H1 (cell line): ENCODE measurements at regions not wholly inside any gene's neighbourhood (a gene's known extent, or its start where the extent isn't known, plus 50 kb on each side); places are given as distances from the start of the nearest gene placed in this dataset.

ENCODE experiments used
- CTCF ChIA-PET: fragments of 300-600 bp; sonication (Branson Sonifier 250); formaldehyde crosslinking; loops from one replicate; lab custom pipeline; 2021; ENCODE audit not compliant: partially characterized antibody; lab: Charles Lee
- POLR2A ChIA-PET: fragments of 300-600 bp; sonication (Branson Sonifier 250); formaldehyde crosslinking; loops from one replicate; lab custom pipeline; 2021; ENCODE audit warnings: inconsistent platforms; ENCODE audit not compliant: partially characterized antibody; lab: Charles Lee
- DNase-seq, 2 experiments: peaks; one replicate each; pipeline versions ENCODE4 v3.0.0 to v3.0.0-alpha.2; 2010 to 2022; ENCODE audit warnings: low spot score in 2 of 2, low read depth in 1 of 2, mixed read lengths in 1 of 2
- FAIRE-seq: peaks from 2 replicates; lab custom pipeline; 2011; peaks lifted over from hg19 to GRCh38; lab: Jason Lieb, UNC
- H2AFZ ChIP-seq: 2 replicates; pipeline ENCODE4 v1.8.1; 2012; ENCODE audit warnings: low read length, inconsistent platforms
- H2AK5ac ChIP-seq: 2 replicates; pipeline ENCODE4 v1.6.1; 2013; ENCODE audit warnings: low read depth, low read length
- H2BK120ac ChIP-seq: replicated peaks from 2 replicates; pipeline ENCODE3; 2013; ENCODE audit warnings: low read depth, low read length, inconsistent platforms
- H2BK12ac ChIP-seq: 2 replicates; pipeline ENCODE4 v1.6.1; 2013; ENCODE audit warnings: low read depth, low read length
- H2BK15ac ChIP-seq: 2 replicates; pipeline ENCODE4 v1.6.1; 2013; ENCODE audit warnings: low read length
- H2BK20ac ChIP-seq: 2 replicates; pipeline ENCODE4 v1.6.1; 2013; ENCODE audit warnings: low read length
- H2BK5ac ChIP-seq: 2 replicates; pipeline ENCODE4 v1.6.1; 2013; ENCODE audit warnings: low read depth, low read length
- H3K14ac ChIP-seq: 2 replicates; pipeline ENCODE4 v1.6.1; 2013; ENCODE audit warnings: inconsistent platforms; ENCODE audit not compliant: insufficient read length
- H3K18ac ChIP-seq: 2 replicates; pipeline ENCODE4 v1.6.1; 2013; ENCODE audit warnings: low read length; ENCODE audit errors: extremely low read depth
- H3K23ac ChIP-seq: 2 replicates; pipeline ENCODE4 v1.6.1; 2013; ENCODE audit warnings: inconsistent platforms; ENCODE audit not compliant: insufficient read length
- H3K23me2 ChIP-seq: 2 replicates; pipeline ENCODE4 v1.6.1; 2013; ENCODE audit warnings: low read depth, low read length
- H3K27ac ChIP-seq: 2 replicates; pipeline ENCODE4 v1.6.1; 2011; ENCODE audit warnings: low read depth, low read length, inconsistent platforms
- H3K27me3 ChIP-seq, 4 experiments: replicated peaks in 1 of 4; 1 replicate in 1 of 4; 2 replicates in 3 of 4; pipeline versions ENCODE4 v1.6.1 to v1.8.1; 2011 to 2013; ENCODE audit warnings: low read length in 3 of 4, mild to moderate bottlenecking in 3 of 4, inconsistent platforms in 2 of 4, mixed read lengths in 2 of 4, moderate library complexity in 1 of 4; ENCODE audit not compliant: control insufficient read depth in 3 of 4, insufficient read depth in 3 of 4; ENCODE audit errors: extremely low read depth in 1 of 4
- H3K36me3 ChIP-seq, 4 experiments: 2 replicates each; pipeline versions ENCODE4 v1.6.1 to v1.8.1; 2011 to 2013; ENCODE audit warnings: mild to moderate bottlenecking in 4 of 4, low read length in 3 of 4, moderate library complexity in 2 of 4, control low read depth in 1 of 4, inconsistent platforms in 1 of 4; ENCODE audit not compliant: insufficient read depth in 4 of 4, control insufficient read depth in 2 of 4
- H3K4ac ChIP-seq: replicated peaks from 2 replicates; pipeline ENCODE3; 2013; ENCODE audit warnings: low read length, low read depth, mixed read lengths, inconsistent platforms; ENCODE audit not compliant: insufficient read length
- H3K4me1 ChIP-seq, 4 experiments: replicated peaks in 1 of 4; 1 replicate in 1 of 4; 2 replicates in 3 of 4; pipeline versions ENCODE4 v1.6.1 to v1.8.1; 2011 to 2013; ENCODE audit warnings: low read length in 3 of 4, inconsistent platforms in 2 of 4, mixed read lengths in 1 of 4; ENCODE audit not compliant: insufficient read depth in 4 of 4, control insufficient read depth in 3 of 4
- H3K4me2 ChIP-seq, 2 experiments: 2 replicates each; pipeline versions ENCODE4 v1.6.1 to v1.8.1; 2011 to 2013; ENCODE audit warnings: low read depth in 2 of 2, low read length in 2 of 2, control low read depth in 1 of 2, inconsistent platforms in 1 of 2, mild to moderate bottlenecking in 1 of 2; ENCODE audit not compliant: insufficient read depth in 1 of 2
- H3K4me3 ChIP-seq, 4 experiments: fragments of 200-600, 300-600 bp in 1 of 4; sonication (generic), shearing (Covaris generic), sonication (Bioruptor Twin) in 1 of 4; 2 replicates each; pipeline versions ENCODE4 v1.5.1 to v1.8.1; 2011 to 2016; ENCODE audit warnings: low read length in 4 of 4, low read depth in 3 of 4, control low read depth in 2 of 4, inconsistent platforms in 2 of 4, mild to moderate bottlenecking in 2 of 4, mixed read lengths in 1 of 4, moderate library complexity in 1 of 4; ENCODE audit not compliant: insufficient read depth in 2 of 4; ENCODE audit errors: extremely low read depth in 1 of 4
- H3K56ac ChIP-seq: replicated peaks from 2 replicates; pipeline ENCODE3; 2013; ENCODE audit warnings: low read depth, mild to moderate bottlenecking, mixed read lengths, low read length, inconsistent platforms; ENCODE audit not compliant: insufficient read length
- H3K79me1 ChIP-seq: 2 replicates; pipeline ENCODE4 v1.6.1; 2013; ENCODE audit warnings: low read depth, low read length, control low read depth
- H3K79me2 ChIP-seq, 2 experiments: 2 replicates each; pipeline versions ENCODE4 v1.6.1 to v1.8.1; 2012 to 2013; ENCODE audit warnings: low read length in 2 of 2, mild to moderate bottlenecking in 2 of 2, inconsistent platforms in 1 of 2; ENCODE audit not compliant: insufficient read depth in 2 of 2, control insufficient read depth in 1 of 2
- H3K9ac ChIP-seq, 4 experiments: replicated peaks in 1 of 4; 1 replicate in 1 of 4; 2 replicates in 3 of 4; pipeline versions ENCODE4 v1.6.1 to v1.8.1; 2011 to 2013; ENCODE audit warnings: low read depth in 3 of 4, low read length in 3 of 4, control low read depth in 2 of 4, mild to moderate bottlenecking in 2 of 4, moderate library complexity in 2 of 4, inconsistent platforms in 1 of 4; ENCODE audit errors: extremely low read depth in 1 of 4
- H3K9me3 ChIP-seq, 2 experiments: 2 replicates each; pipeline versions ENCODE4 v1.6.1 to v1.8.1; 2012 to 2013; ENCODE audit warnings: mild to moderate bottlenecking in 2 of 2, moderate library complexity in 2 of 2, control low read depth in 1 of 2, inconsistent platforms in 1 of 2, low read depth in 1 of 2, low read length in 1 of 2, mixed read lengths in 1 of 2; ENCODE audit not compliant: insufficient read depth in 2 of 2
- H4K20me1 ChIP-seq, 2 experiments: replicated peaks in 1 of 2; 2 replicates each; pipeline versions ENCODE3 to v1.8.1; 2011 to 2013; ENCODE audit warnings: inconsistent platforms in 2 of 2, low read length in 2 of 2, mild to moderate bottlenecking in 1 of 2; ENCODE audit not compliant: insufficient read depth in 2 of 2, control insufficient read depth in 1 of 2
- H4K5ac ChIP-seq: 2 replicates; pipeline ENCODE4 v1.6.1; 2013; ENCODE audit warnings: low read length, low read depth, mixed read lengths, inconsistent platforms; ENCODE audit not compliant: insufficient read length
- H4K8ac ChIP-seq: 2 replicates; pipeline ENCODE4 v1.8.0; 2013; ENCODE audit warnings: mild to moderate bottlenecking, moderate library complexity, low read length, inconsistent platforms; ENCODE audit not compliant: insufficient read depth; ENCODE audit errors: extremely low read depth
- H4K91ac ChIP-seq: replicated peaks from 2 replicates; pipeline ENCODE3; 2013; ENCODE audit warnings: low read length, mixed read lengths, inconsistent platforms; ENCODE audit not compliant: insufficient read length
- ATF3 ChIP-seq: IDR thresholded peaks from 2 replicates; pipeline ENCODE4 v1.6.1; 2011; ENCODE audit warnings: low read depth, mild to moderate bottlenecking, low read length; ENCODE audit not compliant: insufficient read depth
- CEBPB ChIP-seq: IDR thresholded peaks from 2 replicates; pipeline ENCODE4 v1.6.1; 2012; ENCODE audit warnings: low read depth, low read length
- CHD2 ChIP-seq: IDR thresholded peaks from 2 replicates; pipeline ENCODE4 v1.6.1; 2012; ENCODE audit warnings: low read length, improper control_type of control experiment
- GTF2F1 ChIP-seq: IDR thresholded peaks from 2 replicates; pipeline ENCODE4 v1.6.1; 2012; ENCODE audit warnings: low read depth, low read length, improper control_type of control experiment, borderline replicate concordance
- RFX5 ChIP-seq: IDR thresholded peaks from 2 replicates; pipeline ENCODE4 v1.6.1; 2011; ENCODE audit warnings: low read depth, low read length, improper control_type of control experiment, borderline replicate concordance
- RXRA ChIP-seq: IDR thresholded peaks from 2 replicates; pipeline ENCODE4 v1.6.1; 2011; ENCODE audit warnings: low read depth, mild to moderate bottlenecking, low read length, moderate library complexity; ENCODE audit not compliant: insufficient read depth
- SIRT6 ChIP-seq: IDR thresholded peaks from one replicate; pipeline ENCODE4 v1.7.1; 2012; ENCODE audit warnings: low read length, inconsistent platforms
- TCF12 ChIP-seq: IDR thresholded peaks from 2 replicates; pipeline ENCODE4 v1.6.1; 2011; ENCODE audit warnings: low read depth, mild to moderate bottlenecking, low read length
- WGBS, 2 experiments: shearing (Covaris generic) in 1 of 2; methylation state at CpG; one replicate each; pipeline versions ENCODE4 v1.1.6 to v1.1.7; 2013 to 2015; ENCODE audit warnings: low lambda C conversion rate in 2 of 2, mixed read lengths in 2 of 2, inconsistent platforms in 1 of 2, low coverage in 1 of 2, missing lambda C conversion rate in 1 of 2; ENCODE audit not compliant: insufficient replicate concordance in 2 of 2, insufficient coverage in 1 of 2, insufficient read length in 1 of 2; ENCODE audit errors: extremely low coverage in 1 of 2, missing lambda C conversion rate in 1 of 2; 5-methylcytosine and 5-hydroxymethylcytosine counted together
- TF ChIP-seq, protein P1 (sequence below): IDR thresholded peaks from 2 replicates; pipeline ENCODE4 v1.6.1; 2012; ENCODE audit warnings: low read length, inconsistent platforms

GRCh38 chr16:26261621-26262020, 569.9 kb downstream of the HS3ST4 start:
- ChIA-PET CTCF (interaction anchor here (0.8 to 1.3 kb wide), 2 partner anchors 10 to 14 kb away, joined by 3 read pairs; no protein-coding TSS in a partner anchor), POLR2A (no interaction called here)
- Histone ChIP-seq H3K4me1 (no peaks in the 10 kb centered on the region), H2AFZ (no peak overlapping the region), H2BK5ac (no peak overlapping the region), H4K5ac (no peak overlapping the region), H3K9ac (no peak overlapping the region), H4K20me1 (no peaks in the 10 kb centered on the region), H3K4me2 (no peak overlapping the region), H3K27ac (no peak overlapping the region), H3K23me2 (no peaks in the 10 kb centered on the region), H3K4ac (no peak overlapping the region), H4K91ac (no peak overlapping the region), H3K18ac (no peak overlapping the region), H2BK12ac (no peak overlapping the region), H3K14ac (no peak overlapping the region), H2AK5ac (no peak overlapping the region), H2BK120ac (no peak overlapping the region), H3K23ac (no peak overlapping the region), H3K56ac (no peak overlapping the region), H3K36me3 (no peaks in the 10 kb centered on the region), H3K27me3 (no peaks in the 10 kb centered on the region; a peak in 1 of 7 replicates), H3K79me2 (no peaks in the 10 kb centered on the region), H3K4me3 (no peak overlapping the region), H3K79me1 (no peaks in the 10 kb centered on the region), H2BK20ac (no peak overlapping the region), H3K9me3 (no peaks in the 10 kb centered on the region), H2BK15ac (no peak overlapping the region), H4K8ac (no peak overlapping the region)
- WGBS, 2 experiments = 92% methylated on average over 2 of the region's 2 CpGs; no CpG with 5 or more reads in 1 of the 2 experiments
- TF ChIP-seq ATF3 (no peak), CHD2 (no peak), RFX5 (no peak), CEBPB (no peak), SIRT6 (no peak), GTF2F1 (no peak), RXRA (no peak), TCF12 (no peak)
- TF ChIP-seq, protein P1, sequence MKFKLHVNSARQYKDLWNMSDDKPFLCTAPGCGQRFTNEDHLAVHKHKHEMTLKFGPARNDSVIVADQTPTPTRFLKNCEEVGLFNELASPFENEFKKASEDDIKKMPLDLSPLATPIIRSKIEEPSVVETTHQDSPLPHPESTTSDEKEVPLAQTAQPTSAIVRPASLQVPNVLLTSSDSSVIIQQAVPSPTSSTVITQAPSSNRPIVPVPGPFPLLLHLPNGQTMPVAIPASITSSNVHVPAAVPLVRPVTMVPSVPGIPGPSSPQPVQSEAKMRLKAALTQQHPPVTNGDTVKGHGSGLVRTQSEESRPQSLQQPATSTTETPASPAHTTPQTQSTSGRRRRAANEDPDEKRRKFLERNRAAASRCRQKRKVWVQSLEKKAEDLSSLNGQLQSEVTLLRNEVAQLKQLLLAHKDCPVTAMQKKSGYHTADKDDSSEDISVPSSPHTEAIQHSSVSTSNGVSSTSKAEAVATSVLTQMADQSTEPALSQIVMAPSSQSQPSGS = no peak
- no peak for DNase-seq
- FAIRE-seq = no peak
